Stimulated activated CD4-positive, alpha-beta T cell treated with anti-CD3 and anti-CD28 coated beads, Interleukin-4, amount 100 ng/mL, for 4 hours (primary cell): ENCODE measurements at regions not wholly inside any gene's neighbourhood (a gene's known extent, or its start where the extent isn't known, plus 50 kb on each side); places are given as distances from the start of the nearest gene placed in this dataset.

Source experiments
- DNase-seq, 2 experiments: peaks; one replicate each; pipeline ENCODE4 v3.0.0-alpha.2; 2020

GRCh38 chr15:87628311-87628710 lies 628.2 kb downstream of the NTRK3 start:
- no peak for DNase-seq

GRCh38 chr15:87626860-87627259 lies 629.7 kb downstream of the NTRK3 start:
- no peak for DNase-seq

GRCh38 chr15:87623832-87624231 lies 632.7 kb downstream of the NTRK3 start:
- no peak for DNase-seq

- DNase-seq = no peak
Measured at GRCh38 chr15:87620393-87620792, 636.1 kb downstream of the NTRK3 start.

- DNase-seq = no peak
Measured at GRCh38 chr15:87619161-87619960, 637.2 kb downstream of the NTRK3 start.

DNA sequence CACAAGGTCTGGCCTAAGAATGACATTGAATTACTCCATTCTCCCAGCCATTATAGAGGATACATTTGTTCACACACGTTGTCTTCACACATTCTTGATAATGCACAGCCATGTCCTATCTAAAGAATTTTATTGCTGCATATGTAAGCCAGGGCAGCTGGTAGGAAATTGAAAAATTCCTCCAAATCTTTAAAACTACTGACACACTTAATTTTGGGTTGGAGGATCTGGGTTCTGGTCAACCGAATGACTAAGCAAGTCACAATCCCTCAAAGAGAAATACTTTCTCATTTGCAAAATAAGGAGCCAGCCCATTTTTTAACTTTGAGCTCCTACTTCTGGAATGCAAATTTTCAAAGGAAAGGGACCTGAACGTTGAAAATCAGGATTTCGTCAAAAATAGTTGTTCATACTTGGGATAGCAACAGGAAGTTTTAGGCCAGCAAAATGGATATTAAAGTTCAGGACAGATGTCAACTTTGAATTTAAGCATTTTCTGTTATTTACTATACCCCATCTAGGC lies 638.3 kb downstream of the NTRK3 start:
- DNase-seq = no peak

GRCh38 chr15:87614704-87615103 lies 641.8 kb downstream of the NTRK3 start:
- DNase-seq = no peak

- DNase-seq = no peak
Measured at GRCh38 chr15:87610366-87610765, 646.2 kb downstream of the NTRK3 start.

GRCh38 chr15:87609894-87610293 lies 646.6 kb downstream of the NTRK3 start:
- no peak for DNase-seq

DNA sequence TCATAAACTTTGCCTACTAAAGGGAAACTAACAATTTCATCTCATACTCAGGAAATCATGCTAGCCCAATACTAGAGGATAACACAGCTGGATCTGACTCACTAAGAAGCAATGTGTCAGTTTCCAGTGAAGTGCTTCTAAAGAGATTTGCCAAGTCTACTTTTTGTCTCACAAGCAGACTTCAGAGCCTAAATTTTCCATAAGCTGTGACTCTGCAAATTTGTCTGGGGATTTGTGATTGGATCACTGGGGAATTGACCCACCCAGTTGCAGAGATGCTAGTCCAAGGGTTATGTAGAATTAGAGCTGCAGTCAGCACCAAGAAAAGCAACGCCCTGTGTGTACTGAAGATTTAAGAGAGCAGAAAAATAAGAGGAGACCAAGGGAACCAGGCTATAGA lies 647.1 kb downstream of the NTRK3 start:
- DNase-seq = no peak

DNA sequence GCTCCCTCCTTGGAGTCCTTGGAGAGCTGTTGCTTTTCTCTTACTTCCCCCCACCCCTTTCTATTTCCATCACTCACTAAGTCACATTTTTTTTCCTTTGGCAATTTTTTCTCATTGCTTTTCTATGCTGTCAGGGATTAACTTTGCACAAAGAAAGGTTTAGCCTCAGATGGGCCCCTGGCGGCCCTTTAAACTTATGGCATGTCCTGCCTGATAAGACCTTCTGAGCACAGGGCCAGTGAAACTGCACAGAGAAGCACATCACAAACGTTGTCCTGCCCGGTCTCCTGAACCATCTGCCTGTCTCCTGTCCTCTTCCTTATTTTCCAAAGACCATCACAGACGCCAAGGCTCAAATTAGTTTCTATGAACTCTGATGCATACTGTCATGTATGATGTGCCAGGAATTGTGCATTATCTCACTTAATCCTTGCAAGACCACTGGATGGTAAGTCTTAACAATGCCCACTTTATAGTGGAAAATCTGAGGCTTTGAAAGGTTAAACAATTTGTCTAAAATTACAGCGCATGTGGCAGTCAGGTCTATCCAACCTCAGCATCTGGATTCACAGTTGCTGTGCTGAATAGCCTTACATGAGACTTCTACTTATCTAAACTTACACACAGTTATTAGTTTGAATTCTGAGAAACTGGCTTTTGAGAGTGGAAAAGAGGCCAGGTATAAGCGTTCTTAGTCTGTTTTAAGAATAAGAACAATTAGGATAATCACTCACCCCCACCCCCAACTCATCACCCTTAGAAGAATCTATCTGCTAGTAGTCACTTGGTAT lies 648.1 kb downstream of the NTRK3 start:
- DNase-seq = no peak

GRCh38 chr15:87606971-87607370 lies 649.6 kb downstream of the NTRK3 start:
- no peak for DNase-seq

DNA sequence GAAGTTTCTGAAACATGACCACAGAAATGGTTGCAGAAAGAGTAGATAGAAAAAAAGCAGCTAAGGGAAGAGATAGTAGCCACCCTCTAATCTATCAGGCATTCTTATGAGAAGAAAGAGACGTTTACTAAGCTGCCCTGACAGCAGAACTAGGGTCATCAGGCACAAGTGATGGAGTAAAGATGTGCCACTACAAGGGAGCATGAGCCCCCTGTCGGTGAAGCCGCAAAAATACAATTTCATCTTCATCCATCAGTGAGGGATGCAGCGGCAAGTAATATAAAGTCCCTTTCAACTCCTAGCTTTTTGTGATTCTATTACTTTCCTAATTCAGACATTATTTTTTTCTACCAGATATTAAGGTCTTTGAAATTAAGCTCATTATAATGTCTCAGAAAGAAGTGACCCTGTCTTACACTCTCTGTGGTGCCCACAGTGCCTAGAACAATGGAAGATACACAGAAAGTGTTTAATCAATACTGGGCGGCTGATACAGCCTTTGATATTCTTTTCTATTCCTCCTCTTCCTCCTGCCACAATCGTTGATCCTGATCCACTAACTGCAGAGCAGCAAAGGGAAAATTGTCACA lies 651.6 kb downstream of the NTRK3 start:
- DNase-seq = peak in 1 of 2 experiments; percentile 0

DNA sequence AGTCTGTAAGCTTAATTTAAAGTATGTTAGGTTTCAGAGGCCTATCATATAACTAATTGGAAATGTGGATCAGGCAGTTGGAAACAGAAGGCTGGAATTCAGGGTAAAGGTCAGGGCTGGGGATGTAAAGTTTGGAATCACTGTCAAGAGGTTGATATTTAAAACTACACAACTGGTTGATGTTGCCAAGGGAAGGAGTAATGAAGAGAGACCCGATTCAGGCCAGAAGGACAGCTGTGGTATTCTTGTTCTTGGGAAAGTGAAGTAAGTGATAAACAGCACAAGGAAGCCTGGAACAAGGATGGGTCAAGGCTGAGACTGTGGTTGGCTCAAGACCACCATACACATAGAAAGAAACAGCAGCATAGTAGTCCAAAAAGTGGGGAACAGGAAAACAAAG lies 654.2 kb downstream of the NTRK3 start:
- DNase-seq = no peak

DNA sequence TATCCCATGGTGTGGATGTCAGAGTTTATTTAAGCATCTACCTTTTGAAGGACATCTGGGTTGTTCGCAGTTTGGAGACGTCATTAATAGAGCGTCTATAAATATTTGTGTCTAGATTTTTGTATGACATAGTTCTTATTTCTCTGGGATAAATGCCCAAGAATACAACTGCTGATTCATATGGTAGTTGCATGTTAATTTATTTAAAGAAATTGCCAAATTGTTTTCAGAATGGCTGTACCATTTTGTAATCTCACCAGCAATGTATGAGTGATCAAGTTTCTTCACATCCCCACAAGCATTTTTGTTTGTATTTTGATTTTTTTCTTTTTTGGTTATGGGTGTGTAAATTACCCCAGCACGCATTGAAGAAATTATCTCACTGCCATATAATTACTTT lies 656.9 kb downstream of the NTRK3 start:
- no peak for DNase-seq

- no peak for DNase-seq
Measured at GRCh38 chr15:87597346-87598052, 659.0 kb downstream of the NTRK3 start.

DNA sequence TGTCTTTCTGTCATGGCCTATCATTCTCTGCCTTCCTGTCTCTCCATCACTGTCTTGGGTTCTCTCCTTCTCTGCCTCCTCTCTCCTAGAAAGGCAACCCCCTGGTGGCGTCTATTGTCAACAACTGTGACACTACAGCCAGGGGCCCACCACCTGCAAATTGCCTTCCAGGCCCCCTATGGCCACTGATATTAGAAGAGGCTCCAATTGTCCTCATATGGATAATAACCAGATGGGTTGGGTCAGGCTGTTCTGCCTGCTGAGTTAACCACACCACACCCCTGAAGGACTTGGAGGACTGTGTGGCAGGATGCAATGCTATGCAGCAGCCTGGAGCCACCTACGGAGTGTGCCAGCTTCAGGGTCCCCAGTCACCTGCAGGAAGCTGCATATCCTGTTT lies 665.0 kb downstream of the NTRK3 start:
- DNase-seq = no peak

GRCh38 chr15:87591042-87591441 lies 665.5 kb downstream of the NTRK3 start:
- no peak for DNase-seq

GRCh38 chr15:87589134-87589533 lies 667.4 kb downstream of the NTRK3 start:
- DNase-seq = no peak

DNA sequence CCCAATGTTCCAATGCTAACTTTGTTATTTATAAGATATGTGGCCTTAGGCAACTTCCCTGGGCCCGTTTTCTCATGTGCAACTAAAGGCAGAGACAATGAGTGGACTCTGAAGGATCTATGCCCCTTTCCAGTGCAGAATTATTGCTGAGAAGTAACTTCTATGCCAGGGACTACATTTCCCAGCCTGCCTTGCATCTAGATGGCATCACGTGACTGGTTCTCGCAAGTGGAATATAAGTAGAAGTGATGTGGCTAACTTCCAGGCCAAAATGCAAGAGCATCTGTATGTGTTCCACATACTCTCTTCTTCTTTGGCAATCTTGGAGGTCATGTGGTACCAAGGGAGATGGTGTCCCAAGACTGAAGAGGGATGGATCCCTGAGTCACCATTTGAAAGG lies 674.4 kb downstream of the NTRK3 start:
- DNase-seq = no peak

DNA sequence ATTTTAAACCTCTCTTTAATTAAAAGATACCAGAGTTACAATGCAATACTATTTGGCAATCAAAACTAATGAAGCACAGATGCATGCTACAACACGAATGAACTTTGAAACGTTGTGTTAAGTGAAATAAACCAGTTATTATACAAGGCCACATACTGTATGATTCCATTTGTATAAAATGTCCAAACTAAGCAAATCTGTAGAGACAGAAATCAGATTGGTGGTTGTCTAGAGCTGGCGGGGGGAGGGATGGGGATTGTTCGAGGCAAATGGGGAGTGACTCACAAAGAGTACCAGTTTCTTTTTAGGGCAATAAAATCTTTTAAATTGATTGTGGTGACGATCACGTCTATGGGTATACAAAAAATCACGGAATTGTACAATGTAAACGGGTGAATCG lies 677.0 kb downstream of the NTRK3 start:
- DNase-seq = no peak

- no peak for DNase-seq
Measured at GRCh38 chr15:87578776-87579175, 677.8 kb downstream of the NTRK3 start.

GRCh38 chr15:87577336-87577735 lies 679.2 kb downstream of the NTRK3 start:
- DNase-seq = no peak
